Right kidney (tissue), 1 donor: ENCODE measurements at regions not wholly inside any gene's neighbourhood (a gene's known extent, or its start where the extent isn't known, plus 50 kb on each side); places are given as distances from the start of the nearest gene placed in this dataset.
"Not testable (repeated sequence)": the region's sequence is repeated elsewhere in the genome, so short reads cannot be mapped to it uniquely, and the experiment has no call there.

Experiments used
- DNase-seq: peaks from one replicate; pipeline ENCODE4 v3.0.0-alpha.2; 2016

- peak; percentile 78 for DNase-seq
Measured at GRCh38 chrX:115968436-115969252, 201.9 kb upstream of the AGTR2 start.

GRCh38 chrX:115970718-115971117 lies 199.8 kb upstream of the AGTR2 start:
- DNase-seq, result no peak

- no peak for DNase-seq
Measured at GRCh38 chrX:115972717-115973116, 197.8 kb upstream of the AGTR2 start.

- DNase-seq, result no peak
Measured at GRCh38 chrX:115978068-115978467, 192.5 kb upstream of the AGTR2 start.

- DNase-seq, result not testable (repeated sequence)
Measured at GRCh38 chrX:115983148-115983547, 187.4 kb upstream of the AGTR2 start.

- not testable (repeated sequence) for DNase-seq
Measured at GRCh38 chrX:115987464-115987863, 183.1 kb upstream of the AGTR2 start.

GRCh38 chrX:115988825-115989224 lies 181.7 kb upstream of the AGTR2 start:
- no peak for DNase-seq

- DNase-seq, result no peak
Measured at GRCh38 chrX:115989686-115990085, 180.9 kb upstream of the AGTR2 start.

GRCh38 chrX:116009346-116009745 lies 161.2 kb upstream of the AGTR2 start:
- no peak for DNase-seq

GRCh38 chrX:116009861-116010710 lies 160.5 kb upstream of the AGTR2 start:
- DNase-seq, result no peak

GRCh38 chrX:116010939-116011338 lies 159.6 kb upstream of the AGTR2 start:
- no peak for DNase-seq

GRCh38 chrX:116031331-116031730 lies 139.2 kb upstream of the AGTR2 start:
- DNase-seq, result no peak
